ENCODE measurements at regions not wholly inside any gene's neighbourhood (a gene's known extent, or its start where the extent isn't known, plus 50 kb on each side); places are given as distances from the start of the nearest gene placed in this dataset.
A peak's percentile ranks its signal among the peaks of the same experiment; 100 is the strongest.
"Not testable (repeated sequence)": the region's sequence is repeated elsewhere in the genome, so short reads cannot be mapped to it uniquely, and the experiment has no call there.

DNA sequence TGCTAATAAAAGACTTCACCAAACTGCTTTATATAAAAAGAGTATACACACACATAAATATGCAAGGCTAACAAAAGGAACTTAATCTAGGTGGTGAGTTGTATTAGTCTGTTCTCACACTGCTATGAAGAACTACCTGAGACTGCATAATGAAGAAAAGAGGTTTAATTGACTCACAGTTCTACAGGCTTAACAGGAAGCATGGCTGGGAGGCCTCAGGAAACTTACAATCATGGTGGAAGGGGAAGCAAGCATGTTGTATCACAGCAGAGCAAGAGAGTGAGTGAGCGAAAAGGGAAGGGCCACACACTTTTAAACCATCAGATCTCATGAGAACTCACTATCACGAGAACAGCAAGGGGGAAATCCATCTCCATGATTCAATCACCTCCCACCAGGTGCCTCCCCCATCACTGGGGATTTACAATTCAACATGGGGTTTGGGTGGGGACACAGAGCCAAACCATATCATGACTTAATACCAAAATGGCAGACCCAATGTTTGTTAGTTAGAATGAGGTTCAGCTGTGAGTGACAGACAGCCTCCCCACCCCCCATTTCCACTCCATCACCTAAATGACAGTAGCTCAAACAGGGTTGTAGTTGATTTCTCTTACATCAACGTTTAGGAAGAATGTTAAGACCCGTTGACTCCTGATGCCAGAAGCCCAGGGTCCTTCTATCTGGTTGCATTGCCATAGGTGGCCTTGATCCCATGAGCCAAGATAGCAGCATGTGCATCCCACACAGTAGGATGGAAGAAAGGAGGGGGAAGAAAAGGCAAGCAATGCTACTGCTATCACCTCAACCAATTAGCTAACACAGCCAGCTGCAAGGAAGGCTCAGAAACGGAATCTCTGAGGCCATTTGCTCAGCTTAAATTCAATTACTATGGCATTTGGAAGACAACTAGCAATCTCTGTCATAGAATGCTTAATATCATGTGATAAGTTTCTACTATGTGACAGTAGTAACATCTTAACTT is 77.0 kb downstream of the CCDC71L start:
- DNase-seq (ENCODE audit: low read depth): no peak

DNA sequence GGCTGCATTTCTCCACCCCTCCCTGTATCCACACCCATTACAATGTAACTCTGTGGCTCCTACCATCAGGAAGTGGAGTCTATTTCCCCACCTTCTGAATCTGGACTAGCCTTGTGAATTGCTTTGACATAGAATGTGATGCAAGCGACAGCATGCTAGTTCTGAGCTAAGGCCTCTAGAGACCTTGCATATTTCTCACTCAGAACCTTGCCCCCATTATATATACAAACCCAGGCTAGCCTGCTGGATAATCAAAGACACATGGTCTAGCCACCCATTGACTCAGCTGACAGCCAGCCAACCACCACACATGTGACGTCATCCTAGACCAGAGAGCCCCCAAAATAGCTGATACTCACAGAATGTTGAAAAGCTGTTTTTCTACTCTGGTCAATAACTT is 77.9 kb downstream of the CCDC71L start:
- no peak for DNase-seq (ENCODE audit: low read depth)

DNA sequence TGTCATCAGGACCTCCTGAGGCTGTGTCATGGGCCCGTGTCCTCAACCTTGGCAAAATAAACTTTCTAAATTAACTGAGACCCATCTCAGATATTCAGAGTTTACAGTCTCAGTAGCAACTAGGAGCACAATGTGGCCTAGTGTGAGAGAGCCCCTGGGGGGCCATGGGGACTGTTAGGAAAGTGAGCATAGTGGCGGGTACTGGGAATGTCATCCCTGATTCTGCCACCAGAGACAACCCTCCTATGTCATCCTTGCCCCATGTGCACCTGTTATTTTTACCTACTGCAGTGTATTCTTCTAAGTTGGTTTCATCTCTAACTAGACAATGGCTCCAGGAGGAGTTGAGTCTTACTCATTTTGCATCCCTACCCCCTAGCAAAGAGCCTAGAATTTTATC is 78.6 kb downstream of the CCDC71L start:
- DNase-seq (ENCODE audit: low read depth): no peak

DNA sequence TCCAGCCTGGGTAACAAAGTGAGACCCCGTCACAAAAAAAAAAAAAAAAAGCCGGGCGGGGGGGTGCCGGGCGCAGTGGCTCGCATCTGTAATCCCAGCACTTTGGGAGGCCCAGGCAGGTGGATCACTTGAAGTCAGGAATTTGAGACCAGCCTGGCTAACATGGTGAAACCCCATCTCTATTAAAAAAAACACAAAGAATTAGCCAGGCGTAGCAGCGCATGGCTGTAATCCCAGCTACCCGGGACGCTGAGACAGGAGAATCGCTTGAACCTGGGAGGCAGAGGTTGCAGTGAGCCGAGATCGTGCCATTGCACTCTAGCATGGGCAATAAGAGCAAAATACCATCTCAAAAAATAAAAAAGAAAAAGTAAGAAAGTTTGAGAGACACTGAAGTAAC is 81.9 kb downstream of the CCDC71L start:
- not testable (repeated sequence) for DNase-seq (ENCODE audit: low read depth)

DNA sequence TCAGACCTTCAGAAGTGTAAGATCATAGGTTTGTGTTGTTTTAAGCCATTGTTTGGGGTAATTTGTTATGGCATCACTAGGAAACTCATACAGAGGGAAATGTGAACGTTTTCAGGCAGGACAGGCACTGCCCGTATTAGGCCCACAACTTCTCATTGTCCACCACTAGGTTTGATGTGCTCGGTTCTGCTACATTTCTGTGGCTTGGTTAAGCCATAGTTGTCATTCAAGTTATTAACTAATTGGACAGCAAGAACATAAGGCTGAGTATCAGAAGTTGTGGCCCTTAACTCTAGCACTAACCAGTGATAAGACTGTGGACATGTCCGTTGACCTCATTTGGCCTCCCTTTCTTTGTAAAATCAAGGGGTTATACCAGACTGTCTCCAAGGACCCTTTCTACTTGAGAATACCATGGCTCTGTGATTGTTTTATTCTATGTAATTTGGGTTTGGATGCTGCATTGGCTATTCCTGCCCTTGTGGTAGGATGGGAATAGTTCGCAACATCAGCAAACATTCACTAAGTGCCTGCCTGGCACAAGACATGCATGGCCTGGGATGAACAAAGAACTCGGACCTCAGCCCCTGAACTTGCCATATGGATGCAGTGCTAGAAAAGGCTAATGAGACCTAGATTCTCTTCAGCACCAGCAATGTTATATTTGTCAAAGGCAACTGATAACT is 85.7 kb downstream of the CCDC71L start:
- DNase-seq (ENCODE audit: low read depth): no peak

DNA sequence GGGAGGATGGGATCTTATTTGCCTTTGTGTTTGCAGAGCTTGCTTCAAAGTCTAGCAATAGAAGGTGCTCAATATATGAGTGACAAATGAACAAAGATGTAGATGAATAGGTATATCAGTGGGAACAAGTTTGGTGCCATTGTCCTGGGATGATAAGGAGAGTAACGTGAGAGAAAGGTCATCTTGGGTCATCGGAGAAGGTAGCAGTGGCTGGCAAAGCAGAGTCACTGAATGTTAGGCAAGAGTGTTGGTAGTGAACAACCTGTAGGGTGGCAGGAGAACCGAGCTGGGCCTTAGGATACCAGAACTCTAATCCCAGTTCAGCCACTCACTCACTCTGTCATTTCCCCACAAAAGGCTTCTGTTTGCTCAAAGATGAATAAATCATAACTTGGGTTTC is 87.2 kb downstream of the CCDC71L start:
- DNase-seq (ENCODE audit: low read depth): no peak

DNA sequence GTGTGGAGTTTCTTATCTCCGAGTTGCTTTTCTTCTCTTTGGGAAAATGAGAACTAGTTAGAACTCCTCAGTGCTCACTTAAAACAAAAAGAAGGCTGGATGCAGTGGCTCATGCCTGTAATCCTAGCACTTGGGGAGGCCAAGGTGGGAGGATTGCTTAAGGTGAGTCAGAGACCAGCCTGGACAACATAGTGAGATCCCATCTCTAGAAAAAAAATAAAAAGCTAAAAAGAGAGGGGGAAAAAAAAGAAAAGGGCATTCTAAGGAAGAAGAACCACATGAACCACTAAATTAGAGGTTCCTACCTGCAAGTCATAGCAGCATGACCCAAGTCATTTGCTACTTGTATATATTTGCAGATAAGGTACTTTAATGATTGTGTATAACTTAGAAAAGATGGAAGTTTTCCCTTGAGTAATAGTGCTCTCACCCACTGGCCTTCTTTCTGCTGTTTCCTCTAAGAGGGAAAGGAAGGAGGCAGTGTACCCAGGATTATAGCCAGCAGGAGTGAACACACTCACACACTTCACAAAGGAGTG is 87.8 kb downstream of the CCDC71L start:
- no peak for DNase-seq (ENCODE audit: low read depth)

DNA sequence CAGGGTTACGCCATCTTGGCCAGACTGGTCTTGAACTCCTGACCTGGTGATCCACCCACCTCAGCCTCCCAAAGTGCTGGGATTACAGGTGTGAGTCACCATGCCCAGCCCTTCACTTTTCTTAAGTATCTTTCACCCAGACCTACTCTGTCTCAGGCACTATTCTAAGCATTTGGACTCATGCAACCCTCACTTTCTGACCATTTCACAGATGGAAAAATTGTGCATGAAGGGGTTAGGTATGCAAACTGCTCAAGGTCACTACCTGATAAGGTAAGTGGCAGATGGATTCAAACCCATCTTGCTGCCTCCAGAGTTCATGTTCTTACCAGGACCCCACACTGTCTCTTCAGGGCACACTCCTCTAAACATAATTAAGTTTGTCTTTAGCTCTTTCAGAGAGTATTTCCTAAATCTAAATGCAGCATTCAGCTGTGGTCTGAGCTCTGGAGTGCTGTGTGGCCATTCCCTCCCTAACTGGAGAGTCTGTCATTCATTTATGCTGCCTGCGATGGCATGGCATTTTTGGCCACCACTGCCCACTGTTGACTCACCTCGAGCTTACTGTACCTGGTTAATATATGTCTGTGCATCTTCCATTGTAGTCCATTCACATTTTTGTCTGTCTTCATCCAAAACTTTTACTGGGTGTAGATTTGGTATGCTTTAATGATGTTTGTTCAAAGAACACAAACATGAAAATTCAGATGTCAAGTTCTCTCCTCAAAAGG is 88.4 kb downstream of the CCDC71L start:
- DNase-seq (ENCODE audit: low read depth): no peak

DNA sequence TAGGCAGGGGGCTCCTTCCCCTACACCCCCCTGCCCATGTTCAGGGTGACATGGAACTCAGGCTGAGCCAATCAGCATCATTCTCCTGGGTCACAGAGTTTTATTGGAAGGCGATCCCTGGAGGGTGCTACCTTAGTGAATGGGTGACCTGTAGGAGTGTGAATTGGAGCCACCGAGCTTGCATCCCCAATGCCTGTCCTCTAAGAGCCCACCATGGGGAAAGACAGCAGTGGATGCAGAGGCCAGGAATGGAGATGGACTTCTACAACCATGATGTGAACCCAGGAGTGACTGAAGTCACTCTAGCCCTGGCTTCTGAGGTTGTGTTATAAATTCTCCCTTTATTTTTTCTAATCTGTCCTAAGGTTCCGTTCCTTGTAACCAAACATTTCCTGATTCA is 89.4 kb downstream of the CCDC71L start:
- DNase-seq (ENCODE audit: low read depth): no peak

DNA sequence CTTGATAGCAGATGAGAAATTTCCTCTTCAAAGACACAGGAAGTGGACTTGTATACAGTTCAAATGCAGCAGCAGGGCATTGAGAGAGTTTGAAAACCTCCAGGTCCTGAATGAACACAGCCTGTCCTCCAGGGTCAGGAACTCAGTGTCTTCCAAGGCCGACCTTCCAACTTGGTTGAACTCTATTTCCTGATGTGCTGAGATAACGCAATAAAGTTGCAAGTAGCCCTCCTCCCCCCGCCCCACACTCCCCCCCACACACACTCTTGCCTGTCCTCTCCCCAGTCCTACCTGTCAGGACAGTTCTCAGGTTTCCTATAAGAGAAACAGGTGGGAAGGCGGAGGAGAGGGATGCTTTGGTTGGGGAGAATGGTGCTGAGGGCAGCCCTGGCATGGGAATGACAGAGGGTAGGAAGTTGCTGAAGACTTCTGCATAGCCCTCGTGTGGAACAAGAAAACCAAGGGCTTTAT is 90.0 kb downstream of the CCDC71L start:
- DNase-seq (ENCODE audit: low read depth): no peak

DNA sequence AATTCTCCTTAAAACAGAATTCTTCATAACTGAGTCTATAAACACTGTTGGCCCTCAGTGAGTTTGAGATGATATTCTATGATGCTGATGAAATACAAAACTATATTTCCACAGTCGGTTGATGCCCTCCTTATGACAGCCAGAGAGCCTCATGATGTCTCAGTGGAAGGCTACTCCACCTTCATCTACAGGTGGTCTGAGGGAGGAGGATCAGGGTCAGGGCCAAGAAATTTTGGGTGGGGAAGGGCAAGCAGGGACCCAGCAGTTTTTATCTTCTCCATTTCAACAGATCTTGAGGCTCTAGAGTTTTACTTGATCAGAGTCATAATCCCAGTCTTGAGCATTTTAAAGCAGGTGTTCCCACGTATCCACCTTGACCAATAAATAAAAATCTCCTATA is 90.8 kb downstream of the CCDC71L start:
- DNase-seq (ENCODE audit: low read depth): no peak

DNA sequence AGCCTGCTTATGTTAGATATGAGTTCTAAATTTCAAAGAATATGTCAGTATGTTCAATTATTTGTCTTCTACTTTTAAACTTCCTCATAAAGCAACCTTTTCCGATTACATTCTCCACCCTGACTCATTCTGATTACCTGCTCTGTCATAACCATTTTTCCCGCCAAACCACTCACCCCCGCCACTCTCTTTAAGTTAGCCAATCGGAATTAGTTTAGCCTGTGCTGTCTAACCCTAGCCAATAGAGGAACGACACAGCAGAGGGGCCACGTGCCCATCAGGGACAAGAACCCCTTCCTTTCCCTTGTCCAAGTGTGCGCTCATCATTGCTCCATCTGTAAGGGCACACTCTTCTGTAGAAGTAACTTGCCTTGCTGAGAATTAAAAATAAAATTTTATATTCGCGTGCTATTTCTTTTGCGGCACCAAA is 91.4 kb downstream of the CCDC71L start:
- DNase-seq (ENCODE audit: low read depth): no peak

DNA sequence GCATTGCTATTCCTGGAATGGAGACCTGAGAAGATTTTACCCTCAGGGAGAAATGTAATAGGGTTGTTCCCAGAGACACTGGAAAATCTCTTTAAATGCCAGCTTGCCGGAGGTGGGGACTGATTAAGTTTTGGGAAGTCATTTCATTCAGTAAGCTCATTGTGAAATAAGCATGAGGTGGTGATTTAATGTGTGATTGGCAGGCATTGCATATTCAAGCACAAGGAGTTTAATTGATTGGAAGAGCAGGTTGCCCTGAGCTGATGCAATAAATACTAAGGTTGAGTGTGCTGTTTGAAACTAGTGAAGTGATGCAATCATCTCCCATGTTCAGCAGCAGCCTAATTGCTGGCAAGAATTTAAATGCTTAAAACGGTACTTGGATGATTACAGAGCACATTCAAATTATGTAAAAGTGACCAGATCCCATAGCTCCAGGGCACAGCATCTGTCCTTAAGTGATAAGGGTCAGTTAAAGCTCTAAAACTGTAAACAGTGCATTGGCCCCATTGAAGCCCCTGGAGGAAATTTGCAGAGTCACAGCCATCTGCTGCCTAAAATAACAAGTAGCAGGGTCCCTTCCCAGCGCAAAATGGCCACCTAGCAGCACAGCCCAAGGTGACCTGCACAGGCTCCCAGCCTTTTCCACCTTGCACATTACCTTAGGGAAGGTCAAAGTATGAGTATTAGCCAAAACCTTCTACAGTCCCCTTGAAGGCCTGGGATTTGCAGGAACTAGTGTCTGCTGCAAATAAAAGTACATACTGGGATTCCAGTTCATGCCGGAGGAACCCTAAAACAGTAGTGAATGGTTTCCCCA is 92.1 kb downstream of the CCDC71L start:
- peak; percentile 66 for DNase-seq (ENCODE audit: low read depth)

DNA sequence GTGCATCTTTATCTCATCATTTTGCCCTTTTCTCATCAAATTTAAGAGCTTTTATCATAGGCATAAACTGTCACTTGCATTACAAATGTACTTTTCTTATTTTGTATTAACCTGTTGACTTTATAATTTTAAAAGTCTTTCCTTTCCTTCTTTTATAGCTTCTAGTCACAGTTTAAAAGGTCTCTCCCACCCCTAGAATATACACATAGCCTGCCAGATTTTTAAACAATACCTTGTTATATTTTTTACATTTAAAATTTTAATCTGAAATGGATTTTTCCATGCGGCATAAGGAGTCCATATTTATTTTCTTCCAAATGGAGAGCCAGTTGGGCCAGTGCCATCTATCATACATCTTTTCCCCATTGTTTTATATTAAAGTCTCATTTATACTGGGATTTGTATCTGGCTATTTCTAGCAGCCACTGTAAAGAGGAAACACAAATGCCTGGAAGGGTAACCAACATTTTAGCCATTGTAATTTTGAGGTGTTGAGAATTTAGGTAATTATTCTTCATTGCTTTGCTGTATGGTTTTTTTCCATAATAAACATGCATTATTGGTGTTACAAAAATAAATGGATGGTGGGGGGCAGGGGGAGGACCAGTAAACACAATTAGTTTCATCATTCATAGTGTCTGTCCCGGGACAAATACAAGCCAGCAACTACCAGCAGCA is 92.8 kb downstream of the CCDC71L start:
- DNase-seq (ENCODE audit: low read depth): no peak

DNA sequence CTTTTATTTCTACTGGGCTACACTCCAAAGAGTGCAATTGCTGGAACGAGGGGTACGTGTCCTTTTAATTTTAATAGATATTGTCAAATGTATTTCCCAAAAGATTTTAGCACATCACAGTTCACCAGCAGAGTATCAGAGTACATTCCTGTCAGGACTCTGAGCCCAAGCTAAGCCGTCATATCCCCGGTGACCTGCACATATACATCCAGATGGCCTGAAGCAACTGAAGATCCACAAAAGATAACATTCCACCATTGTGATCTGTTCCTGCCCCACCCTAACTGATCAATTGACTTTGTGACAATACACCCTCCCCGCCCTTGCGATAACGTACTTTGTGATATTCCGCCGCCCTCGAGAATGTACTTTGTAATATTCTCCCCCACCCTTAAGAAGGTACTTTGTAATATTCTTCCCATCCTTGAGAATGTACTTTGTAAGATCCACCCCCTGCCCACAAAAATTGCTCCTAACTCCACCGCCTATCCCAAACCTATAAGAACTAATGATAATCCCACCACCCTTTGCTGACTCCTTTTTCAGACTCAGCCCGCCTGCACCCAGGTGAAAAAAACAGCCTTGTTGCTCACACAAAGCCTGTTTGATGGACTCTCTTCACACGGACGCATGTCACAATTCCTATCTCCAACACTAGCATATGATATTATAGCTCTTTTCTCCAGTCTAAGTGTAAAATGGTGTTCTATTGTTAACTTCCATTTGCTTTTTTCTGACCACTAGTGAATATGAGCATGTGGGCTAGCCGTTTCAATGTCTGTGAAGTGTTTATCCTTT is 93.6 kb downstream of the CCDC71L start:
- DNase-seq (ENCODE audit: low read depth): not testable (repeated sequence)

DNA sequence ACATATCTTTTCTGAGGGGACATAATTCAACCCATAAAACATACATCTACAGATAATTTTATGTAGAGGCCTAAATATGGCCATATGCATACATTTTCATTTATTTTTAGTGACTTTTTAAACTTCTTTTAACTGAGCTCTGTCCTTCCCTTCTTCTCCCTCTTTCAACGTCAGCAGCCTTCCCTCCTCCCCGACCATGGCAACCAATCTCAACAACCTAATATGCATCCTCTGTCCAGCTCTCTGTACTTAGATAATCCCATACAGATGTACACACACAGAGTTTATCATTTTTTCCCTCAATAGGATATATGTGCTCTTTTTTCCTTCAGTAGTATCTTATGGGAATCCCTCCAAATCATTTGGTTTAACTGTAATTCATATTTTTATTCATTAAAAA is 94.3 kb downstream of the CCDC71L start:
- DNase-seq (ENCODE audit: low read depth): no peak

DNA sequence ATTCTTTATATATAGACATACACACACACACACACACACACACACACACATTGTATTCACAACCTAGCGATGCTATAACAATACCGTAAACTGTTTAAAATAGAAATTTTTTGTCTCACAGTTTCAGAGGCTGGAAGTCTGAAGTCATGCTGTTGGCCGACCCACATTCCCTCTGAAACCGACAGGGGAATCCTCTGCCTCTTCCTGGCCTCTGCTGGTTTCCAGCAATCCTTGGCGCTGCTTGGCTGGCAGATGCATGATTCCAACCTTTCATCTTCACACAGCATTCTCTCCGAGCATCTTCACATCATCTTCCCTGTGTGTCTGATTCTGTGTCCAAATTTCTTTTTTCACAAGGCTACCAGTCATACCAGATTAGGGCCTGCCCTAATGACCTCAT is 94.8 kb downstream of the CCDC71L start:
- no peak for DNase-seq (ENCODE audit: low read depth)

DNA sequence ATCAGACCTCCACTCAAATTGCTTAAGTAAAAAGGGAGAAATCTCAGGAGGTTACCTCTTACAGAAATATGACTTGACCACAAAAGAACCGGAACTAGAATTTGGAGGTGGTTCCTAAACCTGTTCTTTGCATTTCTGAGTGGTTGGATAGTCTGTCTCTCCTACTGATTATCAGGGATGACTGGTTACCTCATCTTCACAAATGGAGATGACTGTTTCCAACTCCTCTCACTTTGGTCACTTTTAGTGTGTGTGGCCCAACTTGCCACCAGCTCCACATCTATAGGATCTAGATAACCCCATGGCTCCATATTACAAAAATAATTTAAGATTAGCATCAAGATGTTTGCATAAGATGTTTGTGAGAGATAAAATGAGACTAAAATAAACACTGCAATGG is 95.5 kb downstream of the CCDC71L start:
- DNase-seq (ENCODE audit: low read depth): no peak

DNA sequence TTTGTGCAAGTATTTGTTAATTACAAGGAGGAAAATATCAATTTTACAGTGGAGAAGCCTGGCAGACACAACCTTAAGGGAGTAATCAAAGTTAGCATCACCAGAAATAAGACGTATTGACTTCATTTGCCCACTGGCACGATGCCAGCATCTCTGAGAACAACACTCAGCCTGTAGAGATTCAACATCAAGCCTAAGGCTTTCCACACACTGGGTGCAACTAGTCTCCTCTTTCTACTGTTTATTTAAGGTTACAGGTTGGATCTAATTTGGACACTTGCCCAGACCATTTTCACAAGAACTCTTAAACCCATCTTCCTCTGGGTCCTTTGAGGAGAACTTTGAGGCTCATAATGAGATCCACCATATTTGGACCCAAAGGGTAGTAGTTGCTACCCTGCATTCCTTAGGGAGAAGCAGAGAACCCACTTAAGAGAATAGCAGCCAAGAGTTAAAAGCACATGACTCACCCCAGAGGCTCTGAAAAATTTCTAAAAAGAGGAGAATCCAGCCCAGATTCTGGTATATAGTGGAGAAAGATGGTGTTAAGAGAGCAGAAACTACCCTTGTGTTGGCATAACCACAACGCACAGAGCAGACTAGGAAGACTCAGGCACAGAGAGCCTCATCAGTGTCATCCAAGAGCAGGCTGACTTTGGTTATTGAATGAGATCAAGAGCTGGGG is 97.3 kb downstream of the CCDC71L start:
- DNase-seq (ENCODE audit: low read depth): no peak
